ENCODE measurements at regions not wholly inside any gene's neighbourhood (a gene's known extent, or its start where the extent isn't known, plus 50 kb on each side); places are given as distances from the start of the nearest gene placed in this dataset.

- TF ChIP-seq CTCF (IDR thresholded peaks at IDR 0.05) (no peak), POLR2A (IDR thresholded peaks at IDR 0.05) (no peak)
Observed at GRCh38 chr14:83133981-83134645, 1600.5 kb upstream of the SEL1L start.
